C4-2B (cell line): ENCODE measurements at regions not wholly inside any gene's neighbourhood (a gene's known extent, or its start where the extent isn't known, plus 50 kb on each side); places are given as distances from the start of the nearest gene placed in this dataset.

Experiments
- H3K27ac ChIP-seq: fragments of 450-650 bp; 2 replicates; pipeline ENCODE4 v1.5.1; 2017
- ZFX ChIP-seq: fragments of 450-650 bp; IDR thresholded peaks from 2 replicates; pipeline ENCODE4 v1.6.1; 2017
- TF ChIP-seq, protein P1 (sequence below): fragments of 450-650 bp; conservative IDR thresholded peaks from 2 replicates; pipeline ENCODE4 v1.5.1; 2017; ENCODE audit warnings: mild to moderate bottlenecking

DNA sequence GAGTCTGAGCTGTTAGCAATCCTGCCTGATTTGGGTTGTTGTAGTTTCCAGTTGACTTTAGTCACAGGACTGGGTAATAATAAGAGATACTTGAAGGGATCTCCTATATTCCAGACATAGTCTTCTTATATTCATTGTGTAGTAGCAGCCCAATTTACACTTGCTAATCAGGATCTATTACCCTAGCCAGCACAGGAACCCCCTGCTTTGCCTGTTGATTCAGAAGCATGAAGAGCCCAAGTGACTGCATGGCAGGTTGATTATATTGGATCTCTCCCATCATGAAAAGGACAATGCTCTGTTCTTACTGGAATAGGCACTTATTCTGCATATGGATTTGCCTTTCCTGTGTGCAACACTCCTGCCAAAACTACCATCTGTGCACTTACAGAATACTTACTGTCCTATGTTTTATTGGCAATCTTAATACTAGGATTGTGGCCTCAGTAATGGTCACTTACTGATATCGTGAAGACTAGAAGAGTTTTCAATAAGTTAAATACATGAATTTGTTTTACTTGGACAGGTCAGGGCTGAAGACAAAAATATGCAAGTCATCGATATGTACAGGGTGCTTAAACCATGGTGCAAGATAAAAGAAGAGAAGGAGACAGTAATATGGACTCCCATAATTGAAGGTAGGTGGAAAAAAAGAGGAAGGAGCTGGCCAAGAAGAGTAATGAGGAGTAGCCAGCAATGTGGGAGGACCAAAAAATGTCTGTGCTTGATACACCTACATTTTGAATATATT, 304.1 kb downstream of the MCTP2 start:
- H3K27ac ChIP-seq: no peak overlapping the region
- TF ChIP-seq, protein P1, sequence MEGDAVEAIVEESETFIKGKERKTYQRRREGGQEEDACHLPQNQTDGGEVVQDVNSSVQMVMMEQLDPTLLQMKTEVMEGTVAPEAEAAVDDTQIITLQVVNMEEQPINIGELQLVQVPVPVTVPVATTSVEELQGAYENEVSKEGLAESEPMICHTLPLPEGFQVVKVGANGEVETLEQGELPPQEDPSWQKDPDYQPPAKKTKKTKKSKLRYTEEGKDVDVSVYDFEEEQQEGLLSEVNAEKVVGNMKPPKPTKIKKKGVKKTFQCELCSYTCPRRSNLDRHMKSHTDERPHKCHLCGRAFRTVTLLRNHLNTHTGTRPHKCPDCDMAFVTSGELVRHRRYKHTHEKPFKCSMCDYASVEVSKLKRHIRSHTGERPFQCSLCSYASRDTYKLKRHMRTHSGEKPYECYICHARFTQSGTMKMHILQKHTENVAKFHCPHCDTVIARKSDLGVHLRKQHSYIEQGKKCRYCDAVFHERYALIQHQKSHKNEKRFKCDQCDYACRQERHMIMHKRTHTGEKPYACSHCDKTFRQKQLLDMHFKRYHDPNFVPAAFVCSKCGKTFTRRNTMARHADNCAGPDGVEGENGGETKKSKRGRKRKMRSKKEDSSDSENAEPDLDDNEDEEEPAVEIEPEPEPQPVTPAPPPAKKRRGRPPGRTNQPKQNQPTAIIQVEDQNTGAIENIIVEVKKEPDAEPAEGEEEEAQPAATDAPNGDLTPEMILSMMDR: no peak
- no peak for TF ChIP-seq ZFX

DNA sequence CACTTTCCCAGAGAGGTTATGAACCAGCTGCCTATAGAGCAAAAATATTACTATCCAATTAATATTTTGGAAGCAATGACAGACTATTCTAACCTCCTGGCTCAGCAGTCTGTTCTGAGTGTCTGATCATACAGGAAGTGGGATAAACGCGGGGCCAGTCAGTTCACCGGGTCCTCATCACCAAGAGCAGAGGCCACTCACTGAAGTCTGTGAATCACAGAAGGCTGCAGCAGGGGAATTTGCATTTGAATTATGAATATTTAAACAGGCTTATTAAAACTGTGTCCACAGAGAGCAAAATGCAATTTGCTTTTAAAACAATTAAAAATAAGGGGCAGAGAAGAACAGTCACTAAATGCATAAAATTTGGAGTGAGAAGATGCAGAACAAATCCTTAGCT, 305.2 kb downstream of the MCTP2 start:
- TF ChIP-seq ZFX: no peak
- TF ChIP-seq, protein P1: no peak
- no peak overlapping the region for H3K27ac ChIP-seq

DNA sequence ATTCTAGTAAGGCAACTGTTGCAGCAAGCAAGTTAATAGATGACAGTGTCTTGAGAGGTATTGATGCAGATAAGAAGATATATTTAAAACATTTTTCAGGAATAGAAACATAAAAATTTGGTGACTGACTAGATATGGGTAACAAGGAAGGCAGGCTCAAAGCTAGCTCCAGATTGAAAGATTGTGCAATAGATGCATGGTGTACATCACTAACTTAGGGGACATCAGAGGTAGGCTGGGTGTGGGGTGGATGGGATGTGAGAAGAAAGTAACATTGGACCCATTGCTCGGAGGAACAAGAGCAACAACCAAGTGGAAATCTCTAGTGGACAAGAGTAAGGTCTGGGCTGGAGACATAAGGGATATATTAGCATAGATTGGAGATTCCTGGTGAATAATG, 306.9 kb downstream of the MCTP2 start:
- H3K27ac ChIP-seq: no peak overlapping the region
- TF ChIP-seq, protein P1: no peak
- no peak for TF ChIP-seq ZFX

DNA sequence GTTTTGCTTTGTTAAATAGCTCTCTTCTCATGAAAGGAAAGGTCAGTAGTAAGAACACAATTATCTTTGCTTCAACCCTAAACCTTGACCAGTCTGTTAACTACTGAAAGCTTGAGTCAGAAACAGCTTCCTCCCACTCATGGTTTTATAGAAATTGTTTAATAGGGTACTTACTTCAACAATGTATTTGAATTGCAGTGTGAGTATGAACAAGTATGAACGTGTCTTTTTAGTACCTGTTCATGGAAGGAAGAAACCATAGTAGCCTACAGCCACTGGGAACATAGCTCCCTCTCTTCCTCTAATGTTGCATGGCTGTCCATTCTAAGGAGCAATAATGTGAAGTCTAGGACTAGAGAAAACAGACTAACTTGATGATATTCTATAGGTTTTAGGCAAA, 311.0 kb downstream of the MCTP2 start:
- H3K27ac ChIP-seq: no peak overlapping the region
- TF ChIP-seq, protein P1: no peak
- TF ChIP-seq ZFX: no peak

DNA sequence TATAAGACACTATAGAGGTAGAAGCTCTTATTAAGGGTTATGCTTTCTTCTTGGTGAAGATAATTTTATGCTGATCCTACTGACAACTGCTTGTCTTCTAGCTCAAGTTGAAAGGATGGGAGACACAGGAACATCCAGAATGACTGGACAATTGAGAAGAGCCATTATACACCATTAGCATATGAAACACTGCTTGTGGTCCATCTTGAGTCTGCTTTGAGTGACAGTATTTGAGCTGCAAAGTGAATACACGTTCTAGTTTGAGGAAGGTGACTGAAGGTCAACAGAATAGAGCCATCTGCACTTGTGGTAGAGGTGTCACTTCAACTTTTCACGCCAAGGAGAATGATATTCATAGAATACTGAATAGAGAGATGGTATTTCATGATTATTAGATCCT, 315.4 kb downstream of the MCTP2 start:
- TF ChIP-seq ZFX: no peak
- TF ChIP-seq, protein P1: no peak
- no peak overlapping the region for H3K27ac ChIP-seq

DNA sequence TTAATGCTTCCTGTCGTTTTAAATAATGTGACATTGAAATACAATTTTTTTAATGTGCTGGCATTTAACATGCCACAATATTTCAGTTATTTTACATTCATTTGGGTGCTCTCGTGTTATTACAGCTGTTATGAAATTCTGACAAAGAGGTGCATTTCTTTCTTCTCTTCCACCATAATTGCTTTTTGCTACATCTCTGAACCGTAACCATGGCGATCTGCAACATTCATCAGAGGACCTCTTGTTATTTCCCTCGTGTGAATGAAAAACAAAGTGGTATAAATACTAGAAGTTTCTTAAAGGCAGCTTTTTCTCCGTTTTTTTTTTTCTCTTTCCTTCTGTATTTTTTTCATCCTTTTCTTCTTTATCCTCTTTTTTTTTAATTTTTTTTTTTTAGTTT, 316.4 kb downstream of the MCTP2 start:
- no peak overlapping the region for H3K27ac ChIP-seq
- TF ChIP-seq ZFX: no peak

DNA sequence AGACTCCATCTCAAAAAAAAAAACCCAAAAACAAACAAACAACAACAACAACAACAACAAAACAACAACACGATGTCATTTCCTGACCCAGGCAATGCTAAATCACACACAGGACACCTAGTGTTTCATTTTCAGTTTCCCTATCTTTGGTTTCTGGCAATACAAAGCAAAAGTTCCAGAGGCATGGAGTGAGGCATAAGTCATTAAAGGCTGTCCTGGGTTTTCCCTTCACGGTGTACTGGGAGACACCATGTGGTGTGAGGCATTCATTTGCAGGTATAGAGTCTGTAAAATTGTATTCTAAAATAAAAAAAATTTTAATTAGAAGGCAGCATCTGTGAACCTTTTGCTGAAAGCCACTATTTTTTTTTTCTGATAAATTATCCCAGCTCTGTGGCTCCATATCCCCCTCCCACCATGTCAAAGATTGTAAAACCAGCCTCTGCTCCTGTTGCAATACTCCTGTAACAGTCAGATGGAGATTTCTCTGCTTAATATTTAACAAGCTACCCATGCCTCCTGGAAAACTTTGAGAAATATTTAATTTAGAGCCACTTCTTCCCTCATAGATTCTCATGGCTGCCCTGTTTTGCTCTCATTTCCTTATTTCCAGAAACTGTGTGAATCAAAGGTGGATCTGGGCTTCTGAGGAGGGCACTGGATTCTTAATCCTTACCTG, 324.6 kb downstream of the MCTP2 start:
- TF ChIP-seq, protein P1: no peak
- TF ChIP-seq ZFX: no peak
- no peak overlapping the region for H3K27ac ChIP-seq
